AG10803 (cell line): ENCODE measurements at regions not wholly inside any gene's neighbourhood (a gene's known extent, or its start where the extent isn't known, plus 50 kb on each side); places are given as distances from the start of the nearest gene placed in this dataset.
A peak's percentile ranks its signal among the peaks of the same experiment; 100 is the strongest.

ENCODE experiments used
- DNase-seq: peaks from one replicate; pipeline ENCODE4 v3.0.0; 2010; ENCODE audit warnings: low read depth
- H3K4me3 ChIP-seq: 2 replicates; pipeline ENCODE4 v1.5.1; 2011; ENCODE audit warnings: mild to moderate bottlenecking, low read length, control low read depth
- TF ChIP-seq, protein P1 (sequence below): conservative IDR thresholded peaks from 2 replicates; pipeline ENCODE4 v1.5.1; 2011; ENCODE audit warnings: mild to moderate bottlenecking, low read length, control low read depth, inconsistent platforms

- TF ChIP-seq, protein P1, sequence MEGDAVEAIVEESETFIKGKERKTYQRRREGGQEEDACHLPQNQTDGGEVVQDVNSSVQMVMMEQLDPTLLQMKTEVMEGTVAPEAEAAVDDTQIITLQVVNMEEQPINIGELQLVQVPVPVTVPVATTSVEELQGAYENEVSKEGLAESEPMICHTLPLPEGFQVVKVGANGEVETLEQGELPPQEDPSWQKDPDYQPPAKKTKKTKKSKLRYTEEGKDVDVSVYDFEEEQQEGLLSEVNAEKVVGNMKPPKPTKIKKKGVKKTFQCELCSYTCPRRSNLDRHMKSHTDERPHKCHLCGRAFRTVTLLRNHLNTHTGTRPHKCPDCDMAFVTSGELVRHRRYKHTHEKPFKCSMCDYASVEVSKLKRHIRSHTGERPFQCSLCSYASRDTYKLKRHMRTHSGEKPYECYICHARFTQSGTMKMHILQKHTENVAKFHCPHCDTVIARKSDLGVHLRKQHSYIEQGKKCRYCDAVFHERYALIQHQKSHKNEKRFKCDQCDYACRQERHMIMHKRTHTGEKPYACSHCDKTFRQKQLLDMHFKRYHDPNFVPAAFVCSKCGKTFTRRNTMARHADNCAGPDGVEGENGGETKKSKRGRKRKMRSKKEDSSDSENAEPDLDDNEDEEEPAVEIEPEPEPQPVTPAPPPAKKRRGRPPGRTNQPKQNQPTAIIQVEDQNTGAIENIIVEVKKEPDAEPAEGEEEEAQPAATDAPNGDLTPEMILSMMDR = no peak
- peak; percentile 11 for DNase-seq
Observed at GRCh38 chr16:65271996-65272395, 150.1 kb upstream of the CDH11 start.

GRCh38 chr16:65268331-65268730, 146.5 kb upstream of the CDH11 start:
- no peak overlapping the region for H3K4me3 ChIP-seq
- DNase-seq = no peak
- TF ChIP-seq, protein P1 = no peak

More at GRCh38 chr16:65271996-65272395, 150.1 kb upstream of the CDH11 start:
- no peak overlapping the region for H3K4me3 ChIP-seq

- TF ChIP-seq, protein P1 = no peak
- H3K4me3 ChIP-seq = no peak overlapping the region
- no peak for DNase-seq
Observed at GRCh38 chr16:65263896-65264295, 142.0 kb upstream of the CDH11 start.

DNA sequence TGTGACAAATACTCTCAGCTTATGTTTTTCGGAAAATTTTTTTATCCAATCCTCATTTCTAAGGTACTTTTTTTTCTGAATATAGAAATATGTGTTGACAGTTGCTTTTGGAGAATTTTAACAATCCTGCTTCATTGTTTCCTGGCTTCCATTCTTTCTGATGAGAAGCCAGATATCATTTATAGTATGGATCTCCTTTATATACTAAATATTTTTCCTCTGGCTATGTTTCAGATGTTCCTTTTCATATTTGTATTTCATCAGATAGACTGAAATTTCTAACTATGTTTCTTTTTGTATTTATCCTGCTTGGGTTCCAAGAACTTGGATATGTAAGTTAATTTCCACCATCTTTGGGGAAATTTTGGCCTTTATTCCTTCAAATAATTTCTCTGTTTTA, 138.9 kb upstream of the CDH11 start:
- no peak for DNase-seq
- TF ChIP-seq, protein P1 = no peak
- H3K4me3 ChIP-seq = no peak overlapping the region

DNA sequence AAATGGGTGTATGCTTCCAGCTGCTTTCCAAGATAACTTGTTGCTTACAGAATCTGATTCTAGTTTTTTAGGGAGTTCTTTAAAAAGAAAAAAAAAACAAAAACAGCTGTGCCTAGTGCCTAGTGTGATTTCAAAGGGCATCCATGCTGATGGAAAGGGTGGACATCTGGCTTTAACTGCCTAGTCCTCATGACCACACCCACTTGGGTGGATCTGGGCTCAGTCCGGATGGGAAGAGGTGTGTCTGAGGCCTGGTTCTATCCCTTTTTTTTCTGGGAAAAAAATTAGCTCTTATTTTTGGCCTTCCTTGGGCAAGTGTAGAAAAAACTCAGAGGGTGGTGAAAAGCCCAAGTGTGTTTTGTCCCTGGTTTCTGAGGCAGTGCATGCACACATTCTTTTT, 132.3 kb upstream of the CDH11 start:
- TF ChIP-seq, protein P1 = no peak
- DNase-seq = peak; percentile 8
- no peak overlapping the region for H3K4me3 ChIP-seq

DNA sequence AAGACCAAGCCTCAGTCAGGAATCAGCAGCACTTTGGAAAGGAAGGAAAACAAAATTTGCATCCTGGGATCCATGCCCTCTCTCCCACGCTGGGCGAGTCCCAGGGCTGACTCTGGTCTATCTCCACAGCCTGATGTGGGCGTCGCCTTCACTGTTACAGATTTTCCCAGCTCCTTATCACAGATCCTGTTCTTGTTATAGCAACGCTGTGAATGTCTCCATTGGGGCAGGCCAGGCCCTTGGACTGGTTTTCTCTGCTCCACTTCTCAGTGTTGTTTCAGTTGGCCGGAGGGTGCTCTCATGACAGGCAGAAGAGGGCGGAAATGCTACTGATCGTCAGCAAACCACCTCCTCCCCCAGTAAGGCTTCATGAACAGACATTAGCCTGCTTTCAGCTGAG, 127.9 kb upstream of the CDH11 start:
- no peak overlapping the region for H3K4me3 ChIP-seq
- TF ChIP-seq, protein P1 = no peak
- DNase-seq = peak; percentile 31

DNA sequence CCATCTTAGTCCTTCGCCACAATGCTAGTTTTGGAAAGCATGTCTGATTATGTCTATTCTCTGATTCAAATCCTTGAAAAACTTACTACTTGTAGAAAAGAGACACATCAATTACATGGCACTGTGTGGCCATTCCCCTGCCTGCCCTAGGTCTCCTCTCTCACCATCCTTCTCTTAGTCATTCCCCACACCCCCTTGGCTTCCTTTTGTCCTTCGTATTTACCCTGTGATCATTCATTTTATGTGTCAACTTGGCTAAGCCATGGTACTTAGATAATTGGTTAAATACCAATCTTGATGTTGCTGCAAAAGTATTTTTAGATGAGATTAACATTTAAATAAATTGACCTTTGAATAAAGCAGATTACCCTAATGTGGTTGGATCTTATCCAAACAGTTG, 122.9 kb upstream of the CDH11 start:
- TF ChIP-seq, protein P1 = no peak
- no peak overlapping the region for H3K4me3 ChIP-seq
- no peak for DNase-seq
